ENCODE measurements at regions not wholly inside any gene's neighbourhood (a gene's known extent, or its start where the extent isn't known, plus 50 kb on each side); places are given as distances from the start of the nearest gene placed in this dataset.

DNA sequence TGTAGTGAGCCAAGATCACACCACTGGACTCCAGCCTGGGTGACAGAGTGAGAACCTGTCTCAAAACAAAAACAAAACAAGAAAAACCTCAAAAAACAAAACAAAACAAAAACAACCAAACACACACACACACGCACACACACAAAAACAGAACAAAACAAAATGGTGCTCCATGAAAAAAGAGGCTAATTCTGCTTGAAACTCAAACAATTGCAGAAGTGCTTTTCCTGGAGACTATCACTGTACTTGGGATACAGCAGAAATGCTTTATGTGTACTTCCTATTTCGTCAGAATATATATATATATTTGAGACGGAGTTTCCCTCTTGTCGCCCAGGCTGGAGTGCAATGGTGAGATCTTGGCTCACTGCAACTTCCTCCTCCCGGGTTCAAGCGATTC is 49.9 kb upstream of the HSPA9 start:
- no peak for DNase-seq (ENCODE audit: low spot score)
- no peak for TF ChIP-seq SP1 (IDR thresholded peaks at IDR 0.05)
- no peak for TF ChIP-seq REST (IDR thresholded peaks at IDR 0.05)
- no peak for TF ChIP-seq RAD21 (IDR thresholded peaks at IDR 0.05)
- TF ChIP-seq EGR1 (IDR thresholded peaks at IDR 0.05; ENCODE audit: low read depth in 2 of 2): no peak

More for the DNA sequence above, 49.9 kb upstream of the HSPA9 start:
- Histone ChIP-seq H3K4me1 (ENCODE audit: control insufficient read depth in 4 of 4, insufficient read depth in 4 of 4, low read length in 3 of 4) (no peaks in the 10 kb centered on the region), H3K27ac (ENCODE audit: low read depth in 1 of 2, low read length in 2 of 2) (no peak overlapping the region), H3K9me3 (ENCODE audit: control insufficient read depth in 4 of 4, low read length in 3 of 4) (no peaks in the 10 kb centered on the region), H3K4me3 (ENCODE audit: low read depth in 1 of 3, low read length in 3 of 3) (no peak overlapping the region), H3K27me3 (ENCODE audit: control insufficient read depth in 4 of 4, insufficient read depth in 4 of 4, low read length in 3 of 4) (no peaks in the 10 kb centered on the region), H3K36me3 (ENCODE audit: control insufficient read depth in 4 of 4, insufficient read depth in 3 of 4, low read depth in 1 of 4, low read length in 3 of 4) (no peaks in the 10 kb centered on the region), H3K9ac (ENCODE audit: low read depth in 1 of 2, low read length in 2 of 2) (no peak overlapping the region)
- WGBS: 83% methylated on average over 6 of the region's 6 CpGs
